K562 (cell line): ENCODE measurements at regions not wholly inside any gene's neighbourhood (a gene's known extent, or its start where the extent isn't known, plus 50 kb on each side); places are given as distances from the start of the nearest gene placed in this dataset.

ENCODE experiments used
- ATAC-seq: fragments of 200-7000 bp; cut with Tn5 transposase; 3 replicates; pipeline ENCODE4 v1.9.1; 2020; ENCODE audit warnings: moderate library complexity
- BruUV-seq: library from RNA; stranded (reverse); fragments of 400-500 nt; replicated peaks from 2 replicates; lab custom pipeline; 2021; lab: Mats Ljungman, UMichigan
- CTCF ChIA-PET: fragments of 300-600 bp; formaldehyde crosslinking; extraction: SDS; loops from one replicate; lab custom pipeline; 2021; ENCODE audit warnings: low intra/inter-chr PET ratio; lab: Yijun Ruan, JAX
- POLR2A ChIA-PET: fragments of 300-600, 350-650 bp; sonication (Branson Sonifier 250); formaldehyde crosslinking; extraction: SDS; loops from one replicate; lab custom pipeline; 2021; ENCODE audit warnings: antibody characterized with exemption, inconsistent platforms; lab: Yijun Ruan, JAX
- DNase-seq, 4 experiments: peaks; one replicate each; pipeline versions ENCODE4 v3.0.0 to v3.0.0-alpha.2; 2011 to 2018; ENCODE audit warnings: low spot score in 3 of 4, mixed read lengths in 3 of 4; ENCODE audit errors: extremely low read depth in 1 of 4
- FAIRE-seq: peaks from 2 replicates; lab custom pipeline; 2011; peaks lifted over from hg19 to GRCh38; lab: Jason Lieb, UNC
- H2AFZ ChIP-seq: 2 replicates; pipeline ENCODE4 v1.6.0; 2011; ENCODE audit warnings: low read depth, low read length, control low read depth, inconsistent platforms
- H3K27ac ChIP-seq: fragments of 200-600 bp; 3 replicates; pipeline ENCODE4 v1.8.0; 2011; ENCODE audit warnings: low read depth, mild to moderate bottlenecking, control low read depth, inconsistent platforms, low read length, moderate library complexity, mixed read lengths; ENCODE audit errors: extremely low read depth
- H3K27me3 ChIP-seq, 2 experiments: fragments of 300-600 bp in 1 of 2; 2 replicates in 1 of 2; 3 replicates in 1 of 2; pipeline versions ENCODE4 v1.6.0 to v1.8.0; 2011; ENCODE audit warnings: inconsistent platforms in 2 of 2, low read length in 2 of 2, mild to moderate bottlenecking in 1 of 2, mixed read lengths in 1 of 2, moderate library complexity in 1 of 2; ENCODE audit not compliant: control insufficient read depth in 2 of 2, insufficient read depth in 2 of 2
- H3K36me3 ChIP-seq: fragments of 300-600 bp; 3 replicates; pipeline ENCODE4 v1.8.0; 2011; ENCODE audit warnings: mild to moderate bottlenecking, low read length, inconsistent platforms; ENCODE audit not compliant: control insufficient read depth, insufficient read depth
- H3K4me1 ChIP-seq, 2 experiments: fragments of 200-600 bp in 1 of 2; replicated peaks in 1 of 2; 2 replicates in 1 of 2; 3 replicates in 1 of 2; pipeline versions ENCODE4 v1.5.1 to v1.8.0; 2011; ENCODE audit warnings: inconsistent platforms in 2 of 2, low read length in 2 of 2, mild to moderate bottlenecking in 1 of 2, mixed read lengths in 1 of 2, moderate library complexity in 1 of 2; ENCODE audit not compliant: control insufficient read depth in 2 of 2, insufficient read depth in 2 of 2
- H3K4me2 ChIP-seq: 2 replicates; pipeline ENCODE4 v1.6.1; 2011; ENCODE audit warnings: low read length, control low read depth, inconsistent platforms, mixed read lengths; ENCODE audit not compliant: insufficient read depth
- H3K4me3 ChIP-seq: fragments of 200-600 bp; sonication (generic), shearing (Covaris generic); 2 replicates; pipeline ENCODE4 v1.5.1; 2016; ENCODE audit warnings: control low read depth, inconsistent platforms
- H3K79me2 ChIP-seq: fragments of 200-600 bp; 3 replicates; pipeline ENCODE4 v1.8.0; 2011; ENCODE audit warnings: low read length, inconsistent platforms; ENCODE audit not compliant: control insufficient read depth, insufficient read depth
- H3K9ac ChIP-seq, 2 experiments: 2 replicates each; pipeline versions ENCODE4 v1.6.0 to v1.6.1; 2011; ENCODE audit warnings: low read depth in 2 of 2, low read length in 2 of 2, control low read depth in 1 of 2, inconsistent platforms in 1 of 2, mild to moderate bottlenecking in 1 of 2, mixed read lengths in 1 of 2; ENCODE audit not compliant: insufficient read depth in 1 of 2
- H3K9me1 ChIP-seq: one replicate; pipeline ENCODE4 v1.6.0; 2011; ENCODE audit warnings: inconsistent platforms, mild to moderate bottlenecking, low read length, moderate library complexity; ENCODE audit not compliant: control insufficient read depth, insufficient read depth
- H3K9me3 ChIP-seq: replicated peaks from 2 replicates; pipeline ENCODE4 v1.5.1; 2011; ENCODE audit warnings: low read depth, low read length, inconsistent platforms; ENCODE audit not compliant: control insufficient read depth, insufficient read depth
- H4K20me1 ChIP-seq: replicated peaks from 2 replicates; pipeline ENCODE4 v1.6.1; 2011; ENCODE audit warnings: low read length, inconsistent platforms, mixed read lengths; ENCODE audit not compliant: control insufficient read depth, insufficient read depth
- CC2D1A ChIP-seq: fragments of 450-650 bp; IDR thresholded peaks from 2 replicates; pipeline ENCODE4 v1.6.1; 2017; ENCODE audit warnings: mild to moderate bottlenecking
- MBD2 ChIP-seq: sonication (generic); IDR thresholded peaks from 2 replicates; pipeline ENCODE4 v1.6.1; 2016; ENCODE audit warnings: low read depth, borderline replicate concordance
- MGA ChIP-seq: fragments of 450-650 bp; IDR thresholded peaks from 2 replicates; pipeline ENCODE4 v1.6.1; 2016; ENCODE audit warnings: mild to moderate bottlenecking, moderate library complexity
- WGBS: fragments of 100-300 bp; shearing (Covaris generic); methylation state at CpG from one replicate; pipeline ENCODE4 v1.1.6; 2016; ENCODE audit warnings: low coverage, mixed read lengths; ENCODE audit not compliant: insufficient coverage; ENCODE audit errors: missing lambda C conversion rate; 5-methylcytosine and 5-hydroxymethylcytosine counted together
- in situ Hi-C: fragments of 300-500 bp; cut with MboI; formaldehyde crosslinking; loops from 4 replicates; pipeline ENCODE4 v1.15.0; 2018; ENCODE audit warnings: inconsistent platforms, mixed read lengths
- intact Hi-C: fragments of 100-400 bp; cut with micrococcal nuclease; formaldehyde crosslinking; loops from 2 replicates; pipeline ENCODE4 v1.14.2; 2022

- 2% methylated on average over 3 of the region's 3 CpGs for WGBS
- in situ Hi-C loops (no loop called here), intact Hi-C loops (no loop called here)
- Histone ChIP-seq H3K79me2 (no peaks in the 10 kb centered on the region), H3K27ac (no peak overlapping the region), H3K27me3 (no peaks in the 10 kb centered on the region), H4K20me1 (no peaks in the 10 kb centered on the region), H3K36me3 (no peaks in the 10 kb centered on the region), H3K9ac (no peak overlapping the region), H2AFZ (no peak overlapping the region), H3K9me1 (no peaks in the 10 kb centered on the region), H3K4me2 (no peak overlapping the region), H3K4me3 (no peak overlapping the region), H3K9me3 (no peaks in the 10 kb centered on the region; the same call in 1 of the 2 replicates), H3K4me1 (no peaks in the 10 kb centered on the region)
- TF ChIP-seq CC2D1A (no peak), MGA (no peak), MBD2 (no peak)
- FAIRE-seq (no peak), ATAC-seq (no peak), DNase-seq (no peak)
- ChIA-PET CTCF (no interaction called here), POLR2A (no interaction called here)
- no TSS peak for BruUV-seq
Observed at GRCh38 chr1:222061711-222062359, 319.9 kb upstream of the DUSP10 start.
